A673 (cell line): ENCODE measurements at regions not wholly inside any gene's neighbourhood (a gene's known extent, or its start where the extent isn't known, plus 50 kb on each side); places are given as distances from the start of the nearest gene placed in this dataset.

Experiments
- EZH2 ChIP-seq: fragments of 200-600 bp; sonication (generic); IDR thresholded peaks from 2 replicates; pipeline ENCODE4 v1.6.1; 2017; ENCODE audit warnings: borderline replicate concordance, low read depth, mild to moderate bottlenecking, mixed read lengths, antibody characterized with exemption, low read length; ENCODE audit not compliant: poor library complexity, severe bottlenecking
- TF ChIP-seq, protein P1 (sequence below): fragments of 300-800, 200-600 bp; sonication (generic); conservative IDR thresholded peaks from 2 replicates; pipeline ENCODE4 v1.5.1; 2017; ENCODE audit warnings: low read depth, mild to moderate bottlenecking, antibody characterized with exemption, low read length, moderate library complexity, mixed read lengths

- TF ChIP-seq, protein P1, sequence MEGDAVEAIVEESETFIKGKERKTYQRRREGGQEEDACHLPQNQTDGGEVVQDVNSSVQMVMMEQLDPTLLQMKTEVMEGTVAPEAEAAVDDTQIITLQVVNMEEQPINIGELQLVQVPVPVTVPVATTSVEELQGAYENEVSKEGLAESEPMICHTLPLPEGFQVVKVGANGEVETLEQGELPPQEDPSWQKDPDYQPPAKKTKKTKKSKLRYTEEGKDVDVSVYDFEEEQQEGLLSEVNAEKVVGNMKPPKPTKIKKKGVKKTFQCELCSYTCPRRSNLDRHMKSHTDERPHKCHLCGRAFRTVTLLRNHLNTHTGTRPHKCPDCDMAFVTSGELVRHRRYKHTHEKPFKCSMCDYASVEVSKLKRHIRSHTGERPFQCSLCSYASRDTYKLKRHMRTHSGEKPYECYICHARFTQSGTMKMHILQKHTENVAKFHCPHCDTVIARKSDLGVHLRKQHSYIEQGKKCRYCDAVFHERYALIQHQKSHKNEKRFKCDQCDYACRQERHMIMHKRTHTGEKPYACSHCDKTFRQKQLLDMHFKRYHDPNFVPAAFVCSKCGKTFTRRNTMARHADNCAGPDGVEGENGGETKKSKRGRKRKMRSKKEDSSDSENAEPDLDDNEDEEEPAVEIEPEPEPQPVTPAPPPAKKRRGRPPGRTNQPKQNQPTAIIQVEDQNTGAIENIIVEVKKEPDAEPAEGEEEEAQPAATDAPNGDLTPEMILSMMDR, result no peak
- TF ChIP-seq EZH2, result no peak
These were observed 207.8 kb downstream of the ACKR3 start for GRCh38 chr2:236777408-236777807.
